NCI-H1105 treated with DMSO at 0.1 percent for 48 hours (cell line): ENCODE measurements at regions not wholly inside any gene's neighbourhood (a gene's known extent, or its start where the extent isn't known, plus 50 kb on each side); places are given as distances from the start of the nearest gene placed in this dataset.
"Not testable (repeated sequence)": the region's sequence is repeated elsewhere in the genome, so short reads cannot be mapped to it uniquely, and the experiment has no call there.

Source experiments
- DNase-seq: peaks from one replicate; lab custom pipeline; 2025; lab: John Stamatoyannopoulos, UW

GRCh38 chr20:6660441-6660840 is 107.0 kb upstream of the BMP2 start:
- DNase-seq: no peak

GRCh38 chr20:6658909-6659308 is 108.6 kb upstream of the BMP2 start:
- not testable (repeated sequence) for DNase-seq

GRCh38 chr20:6657904-6658303 is 109.6 kb upstream of the BMP2 start:
- DNase-seq: no peak

- DNase-seq: no peak
These were observed 110.4 kb upstream of the BMP2 start for GRCh38 chr20:6657111-6657510.

GRCh38 chr20:6654513-6655252 is 112.8 kb upstream of the BMP2 start:
- DNase-seq: no peak

GRCh38 chr20:6651561-6651960 is 115.9 kb upstream of the BMP2 start:
- no peak for DNase-seq

GRCh38 chr20:6651016-6651415 is 116.5 kb upstream of the BMP2 start:
- no peak for DNase-seq

GRCh38 chr20:6646021-6646636 is 121.4 kb upstream of the BMP2 start:
- DNase-seq: no peak

- DNase-seq: no peak
These were observed 122.5 kb upstream of the BMP2 start for GRCh38 chr20:6644813-6645628.

- no peak for DNase-seq
These were observed 126.5 kb upstream of the BMP2 start for GRCh38 chr20:6641012-6641411.

GRCh38 chr20:6637160-6637579 is 130.3 kb upstream of the BMP2 start:
- DNase-seq: no peak

GRCh38 chr20:6636209-6637159 is 131.0 kb upstream of the BMP2 start:
- DNase-seq: peak; percentile 44

- DNase-seq: no peak
These were observed 132.3 kb upstream of the BMP2 start for GRCh38 chr20:6635034-6635736.

GRCh38 chr20:6632187-6632586 is 135.3 kb upstream of the BMP2 start:
- DNase-seq: peak; percentile 4

GRCh38 chr20:6630514-6630913 is 137.0 kb upstream of the BMP2 start:
- no peak for DNase-seq

- DNase-seq: no peak
These were observed 137.9 kb upstream of the BMP2 start for GRCh38 chr20:6629564-6629963.

GRCh38 chr20:6626805-6627204 is 140.7 kb upstream of the BMP2 start:
- DNase-seq: no peak

- no peak for DNase-seq
These were observed 143.5 kb upstream of the BMP2 start for GRCh38 chr20:6623989-6624388.

- DNase-seq: no peak
These were observed 145.4 kb upstream of the BMP2 start for GRCh38 chr20:6622041-6622440.

- no peak for DNase-seq
These were observed 149.4 kb upstream of the BMP2 start for GRCh38 chr20:6618051-6618450.

GRCh38 chr20:6616421-6616820 is 151.1 kb upstream of the BMP2 start:
- DNase-seq: no peak
